D721Med (cell line): ENCODE measurements at regions not wholly inside any gene's neighbourhood (a gene's known extent, or its start where the extent isn't known, plus 50 kb on each side); places are given as distances from the start of the nearest gene placed in this dataset.

Experiments used
- DNase-seq: peaks from one replicate; pipeline ENCODE4 v3.0.0; 2011; ENCODE audit warnings: low spot score; ENCODE audit not compliant: insufficient read length
- FAIRE-seq: peaks from 2 replicates; lab custom pipeline; 2011; peaks lifted over from hg19 to GRCh38; lab: Jason Lieb, UNC
- CTCF ChIP-seq: IDR thresholded peaks from 2 replicates; pipeline ENCODE4 v1.5.1; 2012; ENCODE audit warnings: mild to moderate bottlenecking, control low read depth; ENCODE audit not compliant: insufficient read depth; ENCODE audit errors: missing control alignments

- DNase-seq (no peak), FAIRE-seq (no peak)
- TF ChIP-seq CTCF = no peak
Measured at GRCh38 chr18:72375618-72376017, 168.5 kb downstream of the CBLN2 start.

- no peak for FAIRE-seq
- no peak for DNase-seq
- TF ChIP-seq CTCF = no peak
Measured at GRCh38 chr18:72372076-72372475, 172.1 kb downstream of the CBLN2 start.

GRCh38 chr18:72368308-72368707 lies 175.8 kb downstream of the CBLN2 start:
- no peak for TF ChIP-seq CTCF
- DNase-seq = no peak
- peak; percentile 89 for FAIRE-seq

- DNase-seq = no peak
- no peak for TF ChIP-seq CTCF
- FAIRE-seq = no peak
Measured at GRCh38 chr18:72360634-72361033, 183.5 kb downstream of the CBLN2 start.

- DNase-seq (no peak), FAIRE-seq (peak; percentile 93)
- no peak for TF ChIP-seq CTCF
Measured at GRCh38 chr18:72342933-72343332, 201.2 kb downstream of the CBLN2 start.

- DNase-seq = no peak
- no peak for TF ChIP-seq CTCF
- FAIRE-seq = peak; percentile 63
Measured at GRCh38 chr18:72339976-72340375, 204.2 kb downstream of the CBLN2 start.

GRCh38 chr18:72336786-72337185 lies 207.4 kb downstream of the CBLN2 start:
- TF ChIP-seq CTCF = no peak
- FAIRE-seq (peak; percentile 16), DNase-seq (no peak)
